ENCODE measurements at regions not wholly inside any gene's neighbourhood (a gene's known extent, or its start where the extent isn't known, plus 50 kb on each side); places are given as distances from the start of the nearest gene placed in this dataset.

DNA sequence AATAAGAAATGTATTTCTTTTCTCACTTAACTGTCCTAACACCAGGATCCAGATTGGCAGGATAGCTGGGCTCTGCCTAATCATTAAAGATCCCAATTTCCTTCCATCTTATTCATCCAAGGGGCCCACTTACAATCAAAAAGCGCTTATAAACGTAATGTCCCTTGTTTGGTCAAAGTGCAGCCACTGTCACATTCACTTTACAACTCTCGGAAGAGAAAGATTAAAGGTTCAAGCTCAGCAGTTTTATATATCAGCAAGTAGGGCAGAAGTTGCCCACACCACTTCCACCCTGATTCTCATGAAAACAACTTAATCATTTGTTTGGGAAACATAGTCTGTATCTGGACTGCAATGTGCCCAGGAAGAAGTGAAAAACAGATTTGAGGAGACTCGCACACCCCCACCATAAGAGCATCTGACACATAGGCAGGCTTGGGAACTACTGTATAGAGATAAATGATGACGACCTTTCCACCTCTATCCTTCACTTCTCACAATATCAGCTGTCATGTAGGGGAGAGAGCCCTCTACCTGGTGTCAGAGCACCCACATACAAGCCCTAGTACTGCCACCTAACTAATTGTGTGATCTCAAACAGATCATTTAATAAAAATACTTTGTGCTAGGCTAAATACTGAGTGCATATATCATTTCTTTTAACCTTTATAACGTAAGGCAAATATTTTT is 80.8 kb downstream of the CAPZA3 start:
- Histone ChIP-seq H3K36me3 (no peaks in the 10 kb centered on the region), H3K4me3 (no peak overlapping the region), H3K4me1 (no peaks in the 10 kb centered on the region), H3K27me3 (no peaks in the 10 kb centered on the region), H3K9me3 (no peaks in the 10 kb centered on the region), H3K27ac (no peak overlapping the region)
- TF ChIP-seq POLR2A (IDR thresholded peaks at IDR 0.05) (no peak), POLR2AphosphoS5 (IDR thresholded peaks at IDR 0.05) (no peak)
- TF ChIP-seq, protein P1, sequence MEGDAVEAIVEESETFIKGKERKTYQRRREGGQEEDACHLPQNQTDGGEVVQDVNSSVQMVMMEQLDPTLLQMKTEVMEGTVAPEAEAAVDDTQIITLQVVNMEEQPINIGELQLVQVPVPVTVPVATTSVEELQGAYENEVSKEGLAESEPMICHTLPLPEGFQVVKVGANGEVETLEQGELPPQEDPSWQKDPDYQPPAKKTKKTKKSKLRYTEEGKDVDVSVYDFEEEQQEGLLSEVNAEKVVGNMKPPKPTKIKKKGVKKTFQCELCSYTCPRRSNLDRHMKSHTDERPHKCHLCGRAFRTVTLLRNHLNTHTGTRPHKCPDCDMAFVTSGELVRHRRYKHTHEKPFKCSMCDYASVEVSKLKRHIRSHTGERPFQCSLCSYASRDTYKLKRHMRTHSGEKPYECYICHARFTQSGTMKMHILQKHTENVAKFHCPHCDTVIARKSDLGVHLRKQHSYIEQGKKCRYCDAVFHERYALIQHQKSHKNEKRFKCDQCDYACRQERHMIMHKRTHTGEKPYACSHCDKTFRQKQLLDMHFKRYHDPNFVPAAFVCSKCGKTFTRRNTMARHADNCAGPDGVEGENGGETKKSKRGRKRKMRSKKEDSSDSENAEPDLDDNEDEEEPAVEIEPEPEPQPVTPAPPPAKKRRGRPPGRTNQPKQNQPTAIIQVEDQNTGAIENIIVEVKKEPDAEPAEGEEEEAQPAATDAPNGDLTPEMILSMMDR (IDR thresholded peaks at IDR 0.05) = no peak
- DNase-seq (ENCODE audit: low spot score in 2 of 2) = no peak
- intact Hi-C loops (cut with DNase I; ENCODE audit: low total_unique reads) = no loop called here

DNA sequence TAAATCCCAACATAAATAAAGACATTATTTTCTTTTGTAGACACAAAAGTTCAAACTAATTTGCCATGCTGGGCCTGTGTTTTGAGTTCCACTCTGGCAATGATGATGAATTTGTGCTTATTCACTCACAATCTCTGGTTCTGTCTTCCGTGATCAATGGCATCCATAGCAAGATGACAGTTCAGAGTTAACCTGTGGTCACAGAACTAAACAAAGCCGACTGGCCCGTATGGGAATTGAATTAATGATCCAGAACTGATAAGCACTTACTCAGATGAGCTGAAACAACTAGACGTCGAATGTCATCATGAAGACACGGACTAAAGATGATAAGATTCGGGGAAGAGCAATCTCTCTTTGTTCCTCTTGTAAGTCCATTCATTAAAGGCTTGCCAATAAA is 81.6 kb downstream of the CAPZA3 start:
- no peaks in the 10 kb centered on the region for H3K36me3 ChIP-seq
- no peaks in the 10 kb centered on the region for H3K4me1 ChIP-seq
- no peaks in the 10 kb centered on the region for H3K27me3 ChIP-seq
- no peaks in the 10 kb centered on the region for H3K9me3 ChIP-seq
- no peak overlapping the region for H3K4me3 ChIP-seq
- intact Hi-C loops (cut with DNase I; ENCODE audit: low total_unique reads) = no loop called here
- no peak overlapping the region for H3K27ac ChIP-seq
- no peak for TF ChIP-seq POLR2AphosphoS5 (IDR thresholded peaks at IDR 0.05)
- no peak for TF ChIP-seq POLR2A (IDR thresholded peaks at IDR 0.05)
- TF ChIP-seq, protein P1 (IDR thresholded peaks at IDR 0.05) = no peak
- no peak for DNase-seq (ENCODE audit: low spot score in 2 of 2)

DNA sequence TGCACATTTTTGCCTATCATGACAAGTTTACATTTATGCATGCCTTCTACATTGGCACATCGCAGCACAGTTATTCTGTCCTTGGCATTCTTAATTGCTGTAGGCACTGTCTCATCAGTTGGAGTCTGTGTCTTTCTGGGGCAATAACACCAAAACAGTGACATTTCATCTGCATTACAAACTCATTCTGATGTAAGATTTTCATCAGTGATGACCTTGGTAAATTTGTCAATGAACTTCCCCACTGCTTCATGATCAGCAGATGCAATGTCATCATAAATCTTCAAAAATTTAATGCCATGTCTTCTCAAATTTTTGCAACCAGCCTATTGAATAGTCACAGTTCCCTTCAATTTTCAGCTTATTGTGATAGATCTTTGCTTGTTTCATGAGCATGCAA is 85.5 kb downstream of the CAPZA3 start:
- no peak overlapping the region for H3K4me3 ChIP-seq
- intact Hi-C loops (cut with DNase I; ENCODE audit: low total_unique reads) = no loop called here
- H3K27me3 ChIP-seq = no peaks in the 10 kb centered on the region
- peaks cover 0 to 9% of the 10 kb centered on the region in 2 donors for H3K9me3 ChIP-seq
- TF ChIP-seq, protein P1 (IDR thresholded peaks at IDR 0.05) = no peak
- TF ChIP-seq POLR2A (IDR thresholded peaks at IDR 0.05) (no peak), POLR2AphosphoS5 (IDR thresholded peaks at IDR 0.05) (no peak)
- H3K27ac ChIP-seq = no peak overlapping the region
- no peak for DNase-seq (ENCODE audit: low spot score in 2 of 2)
- no peaks in the 10 kb centered on the region for H3K4me1 ChIP-seq
- no peaks in the 10 kb centered on the region for H3K36me3 ChIP-seq

DNA sequence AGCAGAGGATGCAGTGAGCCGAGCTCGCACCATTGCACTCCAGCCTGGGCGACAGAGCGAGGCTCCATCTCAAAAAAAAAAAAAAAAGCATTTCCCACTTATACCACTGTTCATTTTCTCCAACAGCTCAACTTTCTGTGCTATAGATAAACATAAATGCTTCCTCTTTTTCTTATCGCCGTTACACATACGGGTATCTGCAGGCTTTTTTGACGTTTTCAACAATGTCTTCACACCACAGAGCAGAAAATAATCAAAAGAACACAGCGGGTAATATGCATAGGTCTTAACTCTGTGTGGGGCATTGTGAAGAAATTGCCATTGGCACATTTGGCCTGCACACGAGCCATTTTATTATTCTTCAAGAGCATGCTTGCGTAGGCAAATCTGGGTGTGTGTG is 86.4 kb downstream of the CAPZA3 start:
- TF ChIP-seq POLR2A (IDR thresholded peaks at IDR 0.05) (no peak), POLR2AphosphoS5 (IDR thresholded peaks at IDR 0.05) (no peak)
- TF ChIP-seq, protein P1 (IDR thresholded peaks at IDR 0.05) = no peak

DNA sequence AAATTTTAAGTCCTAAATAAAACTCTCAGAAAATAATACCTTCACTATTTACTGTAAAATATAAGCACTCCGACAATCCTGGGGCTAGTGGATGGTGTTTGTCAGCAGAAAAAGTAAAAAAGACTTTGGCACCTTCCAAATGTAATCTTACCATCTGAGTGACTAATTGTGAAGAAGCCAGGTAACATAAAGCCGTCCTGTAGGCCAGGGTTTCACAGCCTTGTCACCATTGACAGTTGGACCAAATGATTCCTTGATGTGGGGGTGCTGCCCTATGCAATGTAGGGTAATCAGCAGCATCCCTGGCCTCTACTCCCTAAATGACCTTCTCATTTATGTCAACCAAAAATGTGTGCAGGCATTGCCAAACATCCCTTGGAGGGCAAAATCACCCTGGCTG is 87.2 kb downstream of the CAPZA3 start:
- TF ChIP-seq POLR2AphosphoS5 (IDR thresholded peaks at IDR 0.05) = no peak
- TF ChIP-seq POLR2A (IDR thresholded peaks at IDR 0.05) = no peak
- TF ChIP-seq, protein P1 (IDR thresholded peaks at IDR 0.05) = no peak
- intact Hi-C loops (cut with DNase I; ENCODE audit: low total_unique reads) = no loop called here
- Histone ChIP-seq H3K27me3 (no peaks in the 10 kb centered on the region), H3K4me1 (no peaks in the 10 kb centered on the region), H3K36me3 (no peaks in the 10 kb centered on the region), H3K9me3 (peaks cover 0 to 19% of the 10 kb centered on the region in 2 donors), H3K27ac (no peak overlapping the region), H3K4me3 (no peak overlapping the region)
- DNase-seq (ENCODE audit: low spot score in 2 of 2) = no peak

More for the DNA sequence above, 86.4 kb downstream of the CAPZA3 start:
- intact Hi-C loops (cut with DNase I; ENCODE audit: low total_unique reads) = no loop called here
- H3K4me1 ChIP-seq = no peaks in the 10 kb centered on the region
- no peak overlapping the region for H3K27ac ChIP-seq
- peaks cover 0 to 15% of the 10 kb centered on the region in 2 donors for H3K9me3 ChIP-seq
- DNase-seq (ENCODE audit: low spot score in 2 of 2) = no peak
- H3K4me3 ChIP-seq = no peak overlapping the region
- H3K27me3 ChIP-seq = no peaks in the 10 kb centered on the region
- no peaks in the 10 kb centered on the region for H3K36me3 ChIP-seq
